CD4-positive, alpha-beta T cell treated with Interleukin-2 at 100 ng/mL for 4 hours (primary cell): ENCODE measurements at regions not wholly inside any gene's neighbourhood (a gene's known extent, or its start where the extent isn't known, plus 50 kb on each side); places are given as distances from the start of the nearest gene placed in this dataset.
"Not testable (repeated sequence)": the region's sequence is repeated elsewhere in the genome, so short reads cannot be mapped to it uniquely, and the experiment has no call there.

ENCODE experiments used
- DNase-seq: peaks from one replicate; pipeline ENCODE4 v3.0.0-alpha.2; 2020; ENCODE audit warnings: low spot score

GRCh38 chrX:89539150-89539549, 382.6 kb upstream of the TGIF2LX start:
- not testable (repeated sequence) for DNase-seq

- DNase-seq = not testable (repeated sequence)
Measured at GRCh38 chrX:89557146-89557545, 364.6 kb upstream of the TGIF2LX start.

GRCh38 chrX:89562079-89562478, 359.6 kb upstream of the TGIF2LX start:
- not testable (repeated sequence) for DNase-seq

GRCh38 chrX:89563107-89563506, 358.6 kb upstream of the TGIF2LX start:
- DNase-seq = not testable (repeated sequence)

GRCh38 chrX:89567787-89568186, 353.9 kb upstream of the TGIF2LX start:
- DNase-seq = not testable (repeated sequence)

GRCh38 chrX:89581868-89582267, 339.8 kb upstream of the TGIF2LX start:
- not testable (repeated sequence) for DNase-seq

GRCh38 chrX:89631858-89632257, 289.9 kb upstream of the TGIF2LX start:
- not testable (repeated sequence) for DNase-seq

- DNase-seq = not testable (repeated sequence)
Measured at GRCh38 chrX:89635887-89636286, 285.8 kb upstream of the TGIF2LX start.

GRCh38 chrX:89658662-89659061, 263.0 kb upstream of the TGIF2LX start:
- DNase-seq = not testable (repeated sequence)

- not testable (repeated sequence) for DNase-seq
Measured at GRCh38 chrX:89706481-89706880, 215.2 kb upstream of the TGIF2LX start.

GRCh38 chrX:89707363-89707927, 214.3 kb upstream of the TGIF2LX start:
- not testable (repeated sequence) for DNase-seq

- DNase-seq = not testable (repeated sequence)
Measured at GRCh38 chrX:89734367-89734766, 187.3 kb upstream of the TGIF2LX start.

- not testable (repeated sequence) for DNase-seq
Measured at GRCh38 chrX:89756466-89756865, 165.2 kb upstream of the TGIF2LX start.

GRCh38 chrX:89757767-89758166, 163.9 kb upstream of the TGIF2LX start:
- DNase-seq = peak; percentile 11

GRCh38 chrX:89759076-89759685, 162.5 kb upstream of the TGIF2LX start:
- not testable (repeated sequence) for DNase-seq

GRCh38 chrX:89771639-89772038, 150.1 kb upstream of the TGIF2LX start:
- DNase-seq = not testable (repeated sequence)

GRCh38 chrX:89811440-89811839, 110.3 kb upstream of the TGIF2LX start:
- DNase-seq = not testable (repeated sequence)

GRCh38 chrX:89839723-89840122, 82.0 kb upstream of the TGIF2LX start:
- DNase-seq = not testable (repeated sequence)

- not testable (repeated sequence) for DNase-seq
Measured at GRCh38 chrX:89871662-89872061, 50.0 kb upstream of the TGIF2LX start.
